Stimulated activated CD8-positive, alpha-beta memory T cell treated with anti-CD3 and anti-CD28 coated beads, Interleukin-7, amount 100 ng/mL, for 48 hours (primary cell): ENCODE measurements at regions not wholly inside any gene's neighbourhood (a gene's known extent, or its start where the extent isn't known, plus 50 kb on each side); places are given as distances from the start of the nearest gene placed in this dataset.
"Not testable (repeated sequence)": the region's sequence is repeated elsewhere in the genome, so short reads cannot be mapped to it uniquely, and the experiment has no call there.

Source experiments
- DNase-seq, 2 donors: peaks; one replicate each; pipeline ENCODE4 v3.0.0-alpha.2; 2020; ENCODE audit warnings: low read depth in 1 of 2; ENCODE audit errors: extremely low read depth in 1 of 2

DNA sequence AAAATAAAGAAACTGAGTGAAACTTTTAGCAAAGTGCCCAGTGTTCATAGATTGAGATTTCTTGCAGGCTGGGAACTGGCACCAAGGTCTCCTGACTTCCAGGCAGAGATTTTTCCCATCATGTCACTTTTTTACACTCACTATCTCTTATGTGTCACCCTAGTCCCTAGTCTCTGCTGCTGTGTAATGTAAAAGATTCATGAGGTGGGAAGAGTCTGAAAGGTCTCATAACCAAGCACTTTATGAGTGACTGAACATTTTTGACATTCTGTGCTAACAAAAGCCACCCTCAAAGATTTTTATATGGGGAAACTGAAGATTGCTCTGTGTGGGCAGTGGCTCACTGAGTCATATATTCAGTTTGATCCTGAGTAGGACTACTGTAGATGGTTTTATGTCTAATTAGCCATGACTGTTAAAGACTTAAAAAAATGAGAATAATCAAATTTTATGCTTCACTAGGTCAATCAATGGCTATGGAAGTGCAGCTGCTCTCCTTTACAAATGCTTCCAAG lies 900.3 kb upstream of the SORCS1 start:
- DNase-seq: no peak

- DNase-seq: no peak
Measured at GRCh38 chr10:108060246-108060645, 895.7 kb upstream of the SORCS1 start.

DNA sequence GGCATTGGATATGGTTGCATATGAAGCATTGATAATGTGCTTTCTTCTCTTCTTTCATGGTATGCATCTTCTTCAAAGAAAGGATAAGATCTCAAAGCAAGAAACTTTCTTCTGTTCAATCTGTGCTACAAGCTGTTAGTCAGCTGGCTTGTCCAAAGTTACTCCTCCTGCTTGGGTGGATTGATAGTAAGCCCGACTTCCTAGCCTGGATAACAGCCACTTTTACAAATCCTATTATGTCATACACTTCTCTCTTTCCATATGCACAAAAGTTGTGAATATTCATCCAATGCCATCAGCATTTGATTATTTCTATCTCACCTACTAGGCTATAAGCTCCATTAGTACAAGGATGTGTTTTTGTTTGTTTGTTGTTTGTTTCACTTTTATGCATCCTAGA lies 891.0 kb upstream of the SORCS1 start:
- DNase-seq: no peak

DNA sequence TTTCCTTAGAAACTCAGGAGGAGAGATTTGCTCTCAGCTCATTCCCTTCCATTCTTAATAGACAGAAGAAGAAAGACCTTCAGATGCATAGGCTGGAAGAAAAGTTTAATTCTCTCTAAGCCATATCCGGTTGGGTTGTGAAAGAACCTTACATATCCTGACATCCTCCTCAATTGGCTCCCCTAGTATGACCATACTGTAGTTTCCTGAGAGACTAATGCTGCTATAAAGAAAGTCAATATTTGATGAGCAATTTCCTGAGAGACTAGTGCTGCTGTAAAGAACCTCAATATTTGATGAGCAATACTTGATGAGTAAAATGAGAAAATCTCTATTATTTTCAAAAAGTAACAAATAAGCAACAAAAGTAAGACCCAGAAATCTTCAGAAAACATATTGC lies 888.5 kb upstream of the SORCS1 start:
- DNase-seq: no peak

DNA sequence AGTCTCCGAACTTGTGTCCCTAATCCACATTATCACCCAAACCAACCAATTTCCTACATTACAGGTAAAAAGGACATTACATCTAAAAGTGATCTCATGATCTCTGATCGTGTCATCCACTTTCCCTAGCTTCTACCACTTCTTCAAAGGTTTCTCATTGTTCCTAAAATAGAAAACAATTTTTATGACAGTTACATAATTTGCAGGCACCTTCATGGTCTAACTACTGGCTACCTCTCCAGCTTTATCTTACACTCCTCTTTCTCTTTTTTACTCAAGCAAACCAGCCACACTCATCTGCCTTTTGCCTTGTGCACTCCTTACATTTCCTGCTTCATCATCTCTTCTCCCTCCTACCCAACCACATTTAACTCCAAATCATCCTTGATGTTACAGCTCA lies 886.7 kb upstream of the SORCS1 start:
- no peak for DNase-seq

GRCh38 chr10:108050626-108051025 lies 886.1 kb upstream of the SORCS1 start:
- no peak for DNase-seq

GRCh38 chr10:108049668-108050067 lies 885.2 kb upstream of the SORCS1 start:
- no peak for DNase-seq

- DNase-seq: no peak
Measured at GRCh38 chr10:108048898-108049297, 884.4 kb upstream of the SORCS1 start.

GRCh38 chr10:108039821-108040584 lies 875.5 kb upstream of the SORCS1 start:
- DNase-seq: no peak

DNA sequence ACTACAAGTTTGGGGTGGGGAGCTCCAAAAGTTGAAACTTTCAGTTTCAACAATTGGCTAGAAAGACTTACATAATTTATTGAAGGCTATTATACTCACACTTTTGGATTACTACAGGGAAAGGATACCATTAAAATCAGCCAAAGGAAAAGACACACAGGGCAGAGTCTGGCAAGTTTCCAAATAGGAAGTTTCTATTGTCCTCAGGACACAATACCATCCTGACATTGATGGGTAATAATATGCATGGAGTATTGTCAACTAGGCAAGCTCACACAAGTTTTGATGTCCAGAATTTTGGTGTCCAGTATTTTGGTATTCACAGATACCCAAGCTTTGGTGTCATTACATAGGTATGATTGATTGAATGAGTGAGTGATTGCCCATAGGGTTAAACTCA lies 872.6 kb upstream of the SORCS1 start:
- no peak for DNase-seq

- no peak for DNase-seq
Measured at GRCh38 chr10:108036265-108036664, 871.8 kb upstream of the SORCS1 start.

DNA sequence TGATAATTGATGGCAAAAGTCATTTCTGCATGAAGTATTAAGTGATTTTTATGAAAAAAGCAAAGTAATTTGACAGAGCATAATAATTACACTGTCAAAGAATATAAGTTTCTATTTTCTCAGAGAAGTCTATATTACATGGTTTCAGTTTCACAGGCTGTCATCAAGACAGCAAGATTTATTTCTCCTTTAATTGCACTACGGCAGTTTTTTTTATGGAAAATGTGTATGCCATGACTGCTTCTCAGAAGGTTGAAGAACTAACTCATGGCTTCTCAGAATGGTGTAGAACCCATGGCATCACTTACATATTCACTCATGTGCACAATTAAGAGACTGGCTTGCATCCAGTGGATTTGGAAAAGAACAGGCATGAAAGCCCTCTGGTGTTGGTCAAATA lies 870.3 kb upstream of the SORCS1 start:
- no peak for DNase-seq

- not testable (repeated sequence) for DNase-seq
Measured at GRCh38 chr10:108033518-108033917, 869.0 kb upstream of the SORCS1 start.

GRCh38 chr10:108031505-108031904 lies 867.0 kb upstream of the SORCS1 start:
- DNase-seq: no peak

DNA sequence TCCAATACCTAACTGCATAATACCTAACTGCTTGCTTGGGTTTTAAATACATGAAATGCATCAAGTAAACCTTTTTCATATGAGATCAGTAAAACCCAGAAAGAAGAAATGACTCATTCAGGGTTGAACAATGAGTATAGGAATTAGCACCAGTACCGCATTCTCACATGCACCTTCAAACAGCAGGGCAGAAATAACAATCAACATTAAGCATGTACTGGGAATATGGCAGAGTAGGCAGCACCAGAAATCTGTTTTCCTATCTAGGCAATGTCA lies 850.3 kb upstream of the SORCS1 start:
- DNase-seq: no peak

DNA sequence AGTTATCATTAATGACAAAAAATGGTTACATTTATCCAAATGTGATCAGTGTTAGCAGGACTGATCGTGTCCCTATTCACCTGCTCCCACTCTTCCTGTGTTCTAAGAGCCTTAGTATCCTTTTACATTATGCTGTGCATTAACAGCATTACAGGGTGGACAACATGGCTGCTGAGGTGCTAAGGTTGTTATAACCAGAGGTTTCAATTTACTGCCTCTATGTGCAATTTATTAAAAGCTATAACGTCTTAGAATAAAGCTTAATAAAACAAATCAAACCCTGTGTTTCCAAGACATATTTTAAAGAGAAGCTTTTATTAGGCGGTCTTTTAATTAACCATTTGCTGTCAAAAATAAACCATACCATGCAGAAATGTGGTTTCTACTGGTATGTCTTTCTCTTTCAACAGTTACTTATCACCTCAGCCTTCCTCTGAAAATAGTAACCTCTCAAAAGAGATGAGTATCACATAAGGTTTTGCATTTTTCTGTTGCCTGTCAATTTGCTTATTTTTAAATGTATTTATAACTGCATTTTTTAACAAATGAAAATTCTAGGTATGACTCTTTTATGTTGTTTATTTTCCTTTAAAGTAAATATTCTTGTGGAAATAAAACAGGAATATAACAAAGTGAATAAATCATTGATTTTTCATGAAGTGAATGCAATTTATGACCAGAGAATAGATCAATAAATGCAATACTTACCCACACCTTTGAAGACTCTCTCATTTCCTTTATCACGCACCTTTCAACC lies 849.8 kb upstream of the SORCS1 start:
- DNase-seq: no peak

DNA sequence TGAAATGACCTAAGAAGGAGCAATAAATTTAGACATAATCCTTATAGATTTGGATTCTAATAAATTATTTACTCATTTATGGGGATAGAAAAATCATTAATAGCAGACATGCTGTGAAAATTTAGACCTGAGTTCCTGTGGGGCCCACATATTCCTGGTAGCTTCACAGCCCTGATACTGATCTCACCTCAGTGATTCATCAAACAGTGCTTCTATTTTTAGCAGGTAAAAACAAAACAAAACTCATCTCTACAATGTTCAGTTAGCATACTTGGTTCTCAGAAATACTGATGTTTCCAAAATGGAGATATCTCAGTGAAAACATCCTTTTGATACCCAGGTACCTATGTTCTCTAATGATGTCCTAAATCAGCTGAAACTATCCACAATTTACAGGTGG lies 841.1 kb upstream of the SORCS1 start:
- DNase-seq: no peak

GRCh38 chr10:108003576-108003975 lies 839.1 kb upstream of the SORCS1 start:
- DNase-seq: no peak

- DNase-seq: no peak
Measured at GRCh38 chr10:108003061-108003460, 838.6 kb upstream of the SORCS1 start.

DNA sequence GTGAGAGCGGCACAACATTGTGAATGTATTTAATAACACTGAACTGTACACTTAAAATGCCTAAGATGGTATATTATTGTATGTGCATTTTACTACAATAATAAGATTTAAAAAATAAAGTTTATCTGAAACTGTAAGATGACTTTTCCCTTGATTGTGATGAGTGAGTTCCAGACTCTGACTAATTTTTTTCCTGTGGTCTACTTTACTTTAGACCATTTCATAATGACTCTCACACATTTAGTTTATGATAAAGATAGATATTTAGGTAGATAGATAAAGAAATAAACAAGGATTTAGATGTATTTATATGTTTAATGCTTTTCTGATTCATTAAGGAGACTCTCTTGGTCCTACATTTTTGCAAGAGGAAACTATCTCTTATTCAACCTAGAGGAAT lies 835.9 kb upstream of the SORCS1 start:
- no peak for DNase-seq

DNA sequence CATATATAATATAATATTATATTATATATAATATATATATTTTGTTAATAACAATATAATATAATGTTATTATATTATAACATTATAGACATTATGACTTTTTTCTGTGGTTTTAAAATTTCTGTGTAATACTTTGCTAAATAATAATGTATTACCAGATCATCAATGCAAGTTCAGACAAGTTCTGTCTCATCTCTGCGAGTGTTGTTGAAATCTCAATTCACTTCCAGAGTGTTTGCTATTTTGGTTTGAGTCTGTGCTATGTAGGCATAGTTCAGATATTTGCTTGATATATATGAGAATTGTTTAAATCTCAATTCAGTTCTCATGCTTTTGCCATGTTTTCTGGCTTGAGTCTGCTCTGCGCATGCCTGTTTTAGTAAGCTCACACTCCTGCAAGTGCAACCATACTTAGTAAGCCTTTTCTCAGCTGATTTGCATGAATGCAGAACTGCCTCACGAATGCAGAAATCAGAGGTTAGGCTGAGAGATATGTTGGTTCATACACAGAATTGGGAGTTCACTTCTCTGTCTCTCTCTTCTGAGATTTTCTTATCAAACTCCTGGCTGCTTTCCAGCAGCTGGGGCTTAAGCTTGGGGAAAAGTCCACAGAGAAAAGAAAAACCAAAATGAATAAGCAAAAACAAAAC lies 830.2 kb upstream of the SORCS1 start:
- no peak for DNase-seq

GRCh38 chr10:107986571-107986970 lies 822.1 kb upstream of the SORCS1 start:
- DNase-seq: no peak
